SK-N-SH (cell line): ENCODE measurements at regions not wholly inside any gene's neighbourhood (a gene's known extent, or its start where the extent isn't known, plus 50 kb on each side); places are given as distances from the start of the nearest gene placed in this dataset.

Experiments used
- CTCF ChIA-PET: fragments of 300-600, 350-600 bp; formaldehyde crosslinking; extraction: SDS; loops from one replicate; lab custom pipeline; 2021; lab: Yijun Ruan, JAX
- POLR2A ChIA-PET: fragments of 350-600 bp; sonication (Branson Sonifier 250); formaldehyde crosslinking; extraction: SDS; loops from one replicate; lab custom pipeline; 2020; ENCODE audit warnings: antibody characterized with exemption, inconsistent platforms; lab: Yijun Ruan, JAX
- DNase-seq: peaks from one replicate; pipeline ENCODE4 v3.0.0; 2012
- H2AFZ ChIP-seq: fragments of 200-600 bp; sonication (generic); 2 replicates; pipeline ENCODE4 v1.8.1; 2016; ENCODE audit warnings: antibody characterized with exemption, mild to moderate bottlenecking, low read depth
- H3F3A ChIP-seq: fragments of 200-600 bp; sonication (generic); replicated peaks from 2 replicates; pipeline ENCODE3; 2016; ENCODE audit warnings: antibody characterized with exemption, mild to moderate bottlenecking; ENCODE audit not compliant: insufficient read depth
- H3K27ac ChIP-seq, 2 experiments: fragments of 200-500 bp in 1 of 2; fragments of 200-600 bp in 1 of 2; sonication (Bioruptor generic) in 1 of 2; sonication (generic), shearing (Covaris generic) in 1 of 2; 2 replicates each; pipeline versions ENCODE4 v1.5.1 to v1.6.1; 2014 to 2016; ENCODE audit warnings: low read depth in 2 of 2, inconsistent platforms in 1 of 2, low read length in 1 of 2, mild to moderate bottlenecking in 1 of 2, mixed read lengths in 1 of 2
- H3K27me3 ChIP-seq: fragments of 200-600 bp; sonication (generic), shearing (Covaris generic); 2 replicates; pipeline ENCODE4 v1.6.1; 2016; ENCODE audit warnings: mixed run types; ENCODE audit not compliant: insufficient read depth
- H3K36me3 ChIP-seq, 2 experiments: fragments of 200-500 bp in 1 of 2; fragments of 200-600 bp in 1 of 2; sonication (Bioruptor generic) in 1 of 2; sonication (generic) in 1 of 2; replicated peaks in 1 of 2; 2 replicates each; pipeline versions ENCODE3 to v1.5.1; 2014 to 2016; ENCODE audit warnings: low read length in 1 of 2, mild to moderate bottlenecking in 1 of 2; ENCODE audit not compliant: insufficient read depth in 2 of 2, control insufficient read depth in 1 of 2
- H3K4me1 ChIP-seq, 2 experiments: fragments of 200-500 bp in 1 of 2; fragments of 200-600 bp in 1 of 2; sonication (Bioruptor generic) in 1 of 2; sonication (generic), shearing (Covaris generic) in 1 of 2; 2 replicates each; pipeline versions ENCODE4 v1.5.1 to v1.6.1; 2014 to 2016; ENCODE audit warnings: low read depth in 1 of 2, low read length in 1 of 2, mixed run types in 1 of 2; ENCODE audit not compliant: insufficient read depth in 2 of 2, control insufficient read depth in 1 of 2
- H3K4me2 ChIP-seq: fragments of 200-600 bp; sonication (generic), shearing (Covaris generic); 2 replicates; pipeline ENCODE4 v1.6.1; 2017; ENCODE audit warnings: mixed run types
- H3K4me3 ChIP-seq, 2 experiments: fragments of 200-500 bp in 1 of 2; fragments of 200-600 bp in 1 of 2; sonication (Bioruptor generic) in 1 of 2; sonication (generic), shearing (Covaris generic) in 1 of 2; 2 replicates each; pipeline versions ENCODE4 v1.5.1 to v1.8.1; 2014 to 2016; ENCODE audit warnings: low read depth in 2 of 2, inconsistent platforms in 1 of 2, low read length in 1 of 2, mild to moderate bottlenecking in 1 of 2, mixed read lengths in 1 of 2, moderate library complexity in 1 of 2
- H3K79me2 ChIP-seq: fragments of 200-600 bp; sonication (generic); 2 replicates; pipeline ENCODE4 v1.8.1; 2017; ENCODE audit warnings: mild to moderate bottlenecking; ENCODE audit not compliant: insufficient read depth
- H3K9ac ChIP-seq: fragments of 200-600 bp; sonication (generic); 2 replicates; pipeline ENCODE4 v1.6.1; 2017; ENCODE audit warnings: mixed run types
- H3K9me2 ChIP-seq: fragments of 200-600 bp; sonication (generic); 2 replicates; pipeline ENCODE4 v1.6.1; 2017; ENCODE audit warnings: mixed run types
- H3K9me3 ChIP-seq: fragments of 200-600 bp; sonication (generic); 2 replicates; pipeline ENCODE4 v1.6.1; 2017; ENCODE audit warnings: mixed run types, mild to moderate bottlenecking, moderate library complexity
- H4K20me1 ChIP-seq: fragments of 200-600 bp; sonication (generic); 2 replicates; pipeline ENCODE4 v1.6.1; 2017; ENCODE audit warnings: mild to moderate bottlenecking, mixed run types; ENCODE audit not compliant: insufficient read depth
- CHD2 ChIP-seq: fragments of 150-350 bp; IDR thresholded peaks from 2 replicates; pipeline ENCODE4 v1.6.1; 2018; ENCODE audit warnings: low read length; ENCODE audit not compliant: partially characterized antibody
- EP300 ChIP-seq, 2 experiments: IDR thresholded peaks; 2 replicates each; pipeline versions ENCODE4 v1.4.0 to v1.6.1; 2012; ENCODE audit warnings: borderline replicate concordance in 1 of 2, low read depth in 1 of 2, low read length in 1 of 2
- EZH2phosphoT487 ChIP-seq: fragments of 200-600 bp; sonication (generic); IDR thresholded peaks from 2 replicates; pipeline ENCODE4 v1.6.1; 2017; ENCODE audit warnings: low read depth, mixed run types, mild to moderate bottlenecking, antibody characterized with exemption, moderate library complexity, borderline replicate concordance
- FOXM1 ChIP-seq: IDR thresholded peaks from 2 replicates; pipeline ENCODE4 v1.4.0; 2012; ENCODE audit warnings: low read depth, mild to moderate bottlenecking
- IRF3 ChIP-seq: fragments of 150-350 bp; IDR thresholded peaks from 2 replicates; pipeline ENCODE4 v1.6.1; 2016; ENCODE audit warnings: mild to moderate bottlenecking, low read depth, low read length
- MAX ChIP-seq: IDR thresholded peaks from 2 replicates; pipeline ENCODE4 v1.4.0; 2012; ENCODE audit warnings: low read depth
- MEF2A ChIP-seq: IDR thresholded peaks from 2 replicates; pipeline ENCODE4 v1.4.0; 2012; ENCODE audit warnings: low read depth, borderline replicate concordance
- MXI1 ChIP-seq: IDR thresholded peaks from 2 replicates; pipeline ENCODE4 v1.6.1; 2012; ENCODE audit warnings: mild to moderate bottlenecking, low read depth, low read length, improper control_type of control experiment
- NRF1 ChIP-seq: IDR thresholded peaks from 2 replicates; pipeline ENCODE4 v1.6.1; 2012; ENCODE audit warnings: low read depth, mild to moderate bottlenecking, low read length
- RAD21 ChIP-seq: IDR thresholded peaks from 2 replicates; pipeline ENCODE4 v1.6.1; 2012; ENCODE audit warnings: mild to moderate bottlenecking, low read length
- SIN3A ChIP-seq: IDR thresholded peaks from 2 replicates; pipeline ENCODE4 v1.6.1; 2012; ENCODE audit warnings: low read depth, mild to moderate bottlenecking, low read length, moderate library complexity, borderline replicate concordance
- TAF1 ChIP-seq: IDR thresholded peaks from 2 replicates; pipeline ENCODE4 v1.6.1; 2012; ENCODE audit warnings: low read depth, mild to moderate bottlenecking, low read length, moderate library complexity, borderline replicate concordance
- TEAD4 ChIP-seq: IDR thresholded peaks from 2 replicates; pipeline ENCODE4 v1.4.0; 2012; ENCODE audit warnings: mild to moderate bottlenecking, borderline replicate concordance; ENCODE audit not compliant: insufficient read depth
- WGBS: methylation state at CpG from one replicate; pipeline ENCODE4 v1.1.6; 2017; ENCODE audit warnings: low lambda C conversion rate; 5-methylcytosine and 5-hydroxymethylcytosine counted together
- TF ChIP-seq, protein P1 (sequence below): IDR thresholded peaks from 2 replicates; pipeline ENCODE4 v1.6.1; 2012; ENCODE audit warnings: mild to moderate bottlenecking, low read depth, low read length, moderate library complexity
- TF ChIP-seq, protein P2 (sequence below): IDR thresholded peaks from 2 replicates; pipeline ENCODE4; 2012

DNA sequence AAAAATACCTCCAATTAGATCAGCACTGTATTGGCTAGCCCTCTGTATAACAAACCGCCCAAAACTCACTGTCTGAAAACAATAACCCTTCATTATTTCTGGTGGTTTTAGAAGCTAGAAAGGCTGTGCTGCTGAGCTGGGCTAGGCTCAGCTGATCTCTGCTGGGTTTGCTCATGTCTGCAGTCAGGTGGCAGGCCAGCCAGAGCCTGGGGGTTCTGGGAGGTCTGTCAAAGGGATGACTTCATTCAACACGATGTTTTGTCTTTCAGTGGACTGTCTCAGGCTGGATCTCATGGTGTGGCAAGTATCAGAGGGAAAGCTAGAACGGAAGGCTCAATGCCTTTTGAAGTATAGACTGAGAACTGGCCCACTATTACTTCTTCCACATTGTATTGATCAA lies 335.1 kb upstream of the DMAC1 start:
- no peaks in the 10 kb centered on the region for H3K79me2 ChIP-seq
- H2AFZ ChIP-seq, result no peak overlapping the region
- no peaks in the 10 kb centered on the region for H3K9me2 ChIP-seq
- DNase-seq, result no peak
- WGBS, result 35% methylated on average over 3 of the region's 3 CpGs
- H3K4me1 ChIP-seq, result no peaks in the 10 kb centered on the region
- no peak overlapping the region for H3K4me3 ChIP-seq
- H3K27me3 ChIP-seq, result no peaks in the 10 kb centered on the region
- CTCF ChIA-PET, result interaction anchor here (1.2 kb wide), 1 partner anchor 9 kb away, joined by 3 read pairs; no protein-coding TSS in a partner anchor
- no peak overlapping the region for H3K27ac ChIP-seq
- H3K36me3 ChIP-seq, result no peaks in the 10 kb centered on the region
- no peaks in the 10 kb centered on the region for H3F3A ChIP-seq
- H4K20me1 ChIP-seq, result no peaks in the 10 kb centered on the region
- no peak overlapping the region for H3K9ac ChIP-seq
- TF ChIP-seq EZH2phosphoT487, result no peak
- no peak for TF ChIP-seq CHD2
- TF ChIP-seq FOXM1, result no peak
- TF ChIP-seq MEF2A, result no peak
- no peak for TF ChIP-seq MXI1
- TF ChIP-seq, protein P1, sequence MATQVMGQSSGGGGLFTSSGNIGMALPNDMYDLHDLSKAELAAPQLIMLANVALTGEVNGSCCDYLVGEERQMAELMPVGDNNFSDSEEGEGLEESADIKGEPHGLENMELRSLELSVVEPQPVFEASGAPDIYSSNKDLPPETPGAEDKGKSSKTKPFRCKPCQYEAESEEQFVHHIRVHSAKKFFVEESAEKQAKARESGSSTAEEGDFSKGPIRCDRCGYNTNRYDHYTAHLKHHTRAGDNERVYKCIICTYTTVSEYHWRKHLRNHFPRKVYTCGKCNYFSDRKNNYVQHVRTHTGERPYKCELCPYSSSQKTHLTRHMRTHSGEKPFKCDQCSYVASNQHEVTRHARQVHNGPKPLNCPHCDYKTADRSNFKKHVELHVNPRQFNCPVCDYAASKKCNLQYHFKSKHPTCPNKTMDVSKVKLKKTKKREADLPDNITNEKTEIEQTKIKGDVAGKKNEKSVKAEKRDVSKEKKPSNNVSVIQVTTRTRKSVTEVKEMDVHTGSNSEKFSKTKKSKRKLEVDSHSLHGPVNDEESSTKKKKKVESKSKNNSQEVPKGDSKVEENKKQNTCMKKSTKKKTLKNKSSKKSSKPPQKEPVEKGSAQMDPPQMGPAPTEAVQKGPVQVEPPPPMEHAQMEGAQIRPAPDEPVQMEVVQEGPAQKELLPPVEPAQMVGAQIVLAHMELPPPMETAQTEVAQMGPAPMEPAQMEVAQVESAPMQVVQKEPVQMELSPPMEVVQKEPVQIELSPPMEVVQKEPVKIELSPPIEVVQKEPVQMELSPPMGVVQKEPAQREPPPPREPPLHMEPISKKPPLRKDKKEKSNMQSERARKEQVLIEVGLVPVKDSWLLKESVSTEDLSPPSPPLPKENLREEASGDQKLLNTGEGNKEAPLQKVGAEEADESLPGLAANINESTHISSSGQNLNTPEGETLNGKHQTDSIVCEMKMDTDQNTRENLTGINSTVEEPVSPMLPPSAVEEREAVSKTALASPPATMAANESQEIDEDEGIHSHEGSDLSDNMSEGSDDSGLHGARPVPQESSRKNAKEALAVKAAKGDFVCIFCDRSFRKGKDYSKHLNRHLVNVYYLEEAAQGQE, result no peak
- TF ChIP-seq EP300 (IDR thresholded peaks at IDR 0.05; ENCODE audit: borderline replicate concordance in 1 of 2, low read depth in 1 of 2, low read length in 1 of 2), result no peak
- no peak for TF ChIP-seq SIN3A
- H3K9me3 ChIP-seq, result no peaks in the 10 kb centered on the region
- no peak overlapping the region for H3K4me2 ChIP-seq
- POLR2A ChIA-PET, result no interaction called here

- Histone ChIP-seq H3K4me3 (no peak overlapping the region), H3K4me1 (no peaks in the 10 kb centered on the region), H3K9me3 (no peaks in the 10 kb centered on the region), H3K36me3 (no peaks in the 10 kb centered on the region), H3K9me2 (no peaks in the 10 kb centered on the region), H3K79me2 (no peaks in the 10 kb centered on the region), H3K27me3 (no peaks in the 10 kb centered on the region), H4K20me1 (no peaks in the 10 kb centered on the region), H3K27ac (no peak overlapping the region), H2AFZ (no peak overlapping the region), H3F3A (no peaks in the 10 kb centered on the region), H3K4me2 (no peak overlapping the region), H3K9ac (no peak overlapping the region)
- TF ChIP-seq EZH2phosphoT487 (no peak), MAX (no peak), FOXM1 (no peak), TEAD4 (no peak), IRF3 (no peak), RAD21 (no peak), NRF1 (no peak), TAF1 (no peak)
- TF ChIP-seq, protein P2, sequence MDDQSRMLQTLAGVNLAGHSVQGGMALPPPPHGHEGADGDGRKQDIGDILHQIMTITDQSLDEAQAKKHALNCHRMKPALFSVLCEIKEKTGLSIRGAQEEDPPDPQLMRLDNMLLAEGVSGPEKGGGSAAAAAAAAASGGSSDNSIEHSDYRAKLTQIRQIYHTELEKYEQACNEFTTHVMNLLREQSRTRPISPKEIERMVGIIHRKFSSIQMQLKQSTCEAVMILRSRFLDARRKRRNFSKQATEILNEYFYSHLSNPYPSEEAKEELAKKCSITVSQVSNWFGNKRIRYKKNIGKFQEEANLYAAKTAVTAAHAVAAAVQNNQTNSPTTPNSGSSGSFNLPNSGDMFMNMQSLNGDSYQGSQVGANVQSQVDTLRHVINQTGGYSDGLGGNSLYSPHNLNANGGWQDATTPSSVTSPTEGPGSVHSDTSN, result no peak
- TF ChIP-seq, protein P1, result no peak
- ChIA-PET POLR2A (no interaction called here), CTCF (interaction anchor here (1.2 to 1.3 kb wide), 2 partner anchors 10 to 22 kb away, joined by 3 to 4 read pairs; no protein-coding TSS in a partner anchor)
- no peak for DNase-seq
- WGBS, result 48% methylated on average over 2 of the region's 2 CpGs
Measured at GRCh38 chr9:8133606-8134005, 334.0 kb upstream of the DMAC1 start.
